ENCODE measurements at regions not wholly inside any gene's neighbourhood (a gene's known extent, or its start where the extent isn't known, plus 50 kb on each side); places are given as distances from the start of the nearest gene placed in this dataset.
"Not testable (repeated sequence)": the region's sequence is repeated elsewhere in the genome, so short reads cannot be mapped to it uniquely, and the experiment has no call there.

- DNase-seq (no peak), ATAC-seq (replicated peaks) (no peak)
- no peak overlapping the region for H3K27ac Mint-ChIP-seq
- no peaks in the 10 kb centered on the region for H3K4me1 Mint-ChIP-seq
- no peaks in the 10 kb centered on the region for H3K36me3 Mint-ChIP-seq
- no peaks in the 10 kb centered on the region for H3K27me3 Mint-ChIP-seq
- H3K9me3 Mint-ChIP-seq, result no peaks in the 10 kb centered on the region
- no peak overlapping the region for H3K4me3 Mint-ChIP-seq
These were observed 224.0 kb upstream of the HHIP start for GRCh38 chr4:144421839-144422565.

- Mint-ChIP-seq H3K36me3 (no peaks in the 10 kb centered on the region), H3K27ac (no peak overlapping the region), H3K9me3 (no peaks in the 10 kb centered on the region), H3K4me1 (no peaks in the 10 kb centered on the region), H3K27me3 (no peaks in the 10 kb centered on the region), H3K4me3 (no peak overlapping the region)
- DNase-seq (no peak), ATAC-seq (replicated peaks) (no peak)
These were observed 222.0 kb upstream of the HHIP start for GRCh38 chr4:144423930-144424329.

- H3K27me3 Mint-ChIP-seq; DNase-seq; H3K36me3 Mint-ChIP-seq; H3K4me3 Mint-ChIP-seq; ATAC-seq (replicated peaks); H3K27ac Mint-ChIP-seq; H3K4me1 Mint-ChIP-seq; H3K9me3 Mint-ChIP-seq: not testable (repeated sequence)
These were observed 219.9 kb upstream of the HHIP start for GRCh38 chr4:144426023-144426422.

GRCh38 chr4:144442713-144443112, 203.2 kb upstream of the HHIP start:
- no peak for DNase-seq
- Mint-ChIP-seq H3K36me3 (no peaks in the 10 kb centered on the region), H3K4me3 (no peak overlapping the region), H3K27ac (no peak overlapping the region), H3K27me3 (peaks cover 0 to 5% of the 10 kb centered on the region in 2 donors), H3K9me3 (peaks cover 3 to 9% of the 10 kb centered on the region in 2 donors), H3K4me1 (no peaks in the 10 kb centered on the region)
- ATAC-seq (replicated peaks), result no peak

- no peak for DNase-seq
- Mint-ChIP-seq H3K4me3 (no peak overlapping the region), H3K4me1 (no peaks in the 10 kb centered on the region), H3K36me3 (no peaks in the 10 kb centered on the region), H3K9me3 (peaks cover 2 to 4% of the 10 kb centered on the region in 2 donors), H3K27me3 (peaks cover 0 to 4% of the 10 kb centered on the region in 2 donors), H3K27ac (no peak overlapping the region)
- no peak for ATAC-seq (replicated peaks)
These were observed 196.3 kb upstream of the HHIP start for GRCh38 chr4:144449611-144450010.

GRCh38 chr4:144450526-144450925, 195.4 kb upstream of the HHIP start:
- peaks cover 0 to 4% of the 10 kb centered on the region in 2 donors for H3K27me3 Mint-ChIP-seq
- DNase-seq, result no peak
- no peak overlapping the region for H3K4me3 Mint-ChIP-seq
- H3K4me1 Mint-ChIP-seq, result no peaks in the 10 kb centered on the region
- H3K9me3 Mint-ChIP-seq, result peaks cover 2 to 4% of the 10 kb centered on the region in 2 donors
- H3K27ac Mint-ChIP-seq, result no peak overlapping the region
- ATAC-seq (replicated peaks), result no peak
- H3K36me3 Mint-ChIP-seq, result no peaks in the 10 kb centered on the region

GRCh38 chr4:144451766-144452450, 194.0 kb upstream of the HHIP start:
- Mint-ChIP-seq H3K4me1 (no peaks in the 10 kb centered on the region), H3K27ac (no peak overlapping the region)
- DNase-seq, result no peak

GRCh38 chr4:144456196-144456595, 189.8 kb upstream of the HHIP start:
- peaks cover 0 to 7% of the 10 kb centered on the region in 2 donors for H3K27me3 Mint-ChIP-seq
- ATAC-seq (replicated peaks) (no peak), DNase-seq (no peak)
- H3K4me3 Mint-ChIP-seq, result no peak overlapping the region
- no peaks in the 10 kb centered on the region for H3K4me1 Mint-ChIP-seq
- H3K27ac Mint-ChIP-seq, result no peak overlapping the region
- H3K9me3 Mint-ChIP-seq, result no peaks in the 10 kb centered on the region
- H3K36me3 Mint-ChIP-seq, result no peaks in the 10 kb centered on the region

More at GRCh38 chr4:144451766-144452450, 194.0 kb upstream of the HHIP start:
- ATAC-seq (replicated peaks), result no peak
- Mint-ChIP-seq H3K36me3 (no peaks in the 10 kb centered on the region), H3K4me3 (no peak overlapping the region), H3K9me3 (peaks cover 0 to 2% of the 10 kb centered on the region in 2 donors), H3K27me3 (peaks cover 0 to 4% of the 10 kb centered on the region in 2 donors)

GRCh38 chr4:144461906-144462305, 184.1 kb upstream of the HHIP start:
- no peak overlapping the region for H3K4me3 Mint-ChIP-seq
- no peak for ATAC-seq (replicated peaks)

GRCh38 chr4:144463236-144463635, 182.7 kb upstream of the HHIP start:
- Mint-ChIP-seq H3K27ac (no peak overlapping the region), H3K36me3 (no peaks in the 10 kb centered on the region), H3K4me1 (no peaks in the 10 kb centered on the region), H3K4me3 (no peak overlapping the region), H3K9me3 (peaks cover 0 to 2% of the 10 kb centered on the region in 2 donors), H3K27me3 (peaks cover 0 to 3% of the 10 kb centered on the region in 2 donors)
- no peak for ATAC-seq (replicated peaks)
- DNase-seq, result no peak

More at GRCh38 chr4:144461906-144462305, 184.1 kb upstream of the HHIP start:
- Mint-ChIP-seq H3K36me3 (no peaks in the 10 kb centered on the region), H3K9me3 (no peaks in the 10 kb centered on the region), H3K27me3 (peaks cover 0 to 7% of the 10 kb centered on the region in 2 donors), H3K27ac (no peak overlapping the region), H3K4me1 (no peaks in the 10 kb centered on the region)
- no peak for DNase-seq

- H3K4me3 Mint-ChIP-seq, result no peak overlapping the region
- ATAC-seq (replicated peaks), result no peak
These were observed 182.1 kb upstream of the HHIP start for GRCh38 chr4:144463896-144464295.

GRCh38 chr4:144465546-144465945, 180.4 kb upstream of the HHIP start:
- Mint-ChIP-seq H3K27ac (no peak overlapping the region), H3K36me3 (no peaks in the 10 kb centered on the region), H3K4me3 (no peak overlapping the region), H3K27me3 (no peaks in the 10 kb centered on the region), H3K9me3 (peaks cover 0 to 2% of the 10 kb centered on the region in 2 donors), H3K4me1 (no peaks in the 10 kb centered on the region)
- ATAC-seq (replicated peaks), result no peak
- no peak for DNase-seq

More at GRCh38 chr4:144463896-144464295, 182.1 kb upstream of the HHIP start:
- no peak overlapping the region for H3K27ac Mint-ChIP-seq
- H3K36me3 Mint-ChIP-seq, result no peaks in the 10 kb centered on the region
- H3K4me1 Mint-ChIP-seq, result no peaks in the 10 kb centered on the region
- peaks cover 0 to 2% of the 10 kb centered on the region in 2 donors for H3K9me3 Mint-ChIP-seq
- H3K27me3 Mint-ChIP-seq, result no peaks in the 10 kb centered on the region
- DNase-seq, result no peak

- H3K27me3 Mint-ChIP-seq, result peaks cover 0 to 6% of the 10 kb centered on the region in 2 donors
- H3K27ac Mint-ChIP-seq, result no peak overlapping the region
- H3K4me1 Mint-ChIP-seq, result no peaks in the 10 kb centered on the region
- no peak for ATAC-seq (replicated peaks)
- no peak for DNase-seq
- H3K36me3 Mint-ChIP-seq, result no peaks in the 10 kb centered on the region
- H3K4me3 Mint-ChIP-seq, result no peak overlapping the region
- peaks cover 4 to 5% of the 10 kb centered on the region in 2 donors for H3K9me3 Mint-ChIP-seq
These were observed 165.9 kb upstream of the HHIP start for GRCh38 chr4:144480068-144480467.

GRCh38 chr4:144489831-144490230, 156.1 kb upstream of the HHIP start:
- no peak for ATAC-seq (replicated peaks)

GRCh38 chr4:144494280-144494679, 151.7 kb upstream of the HHIP start:
- H3K4me3 Mint-ChIP-seq, result no peak overlapping the region
- DNase-seq (no peak), ATAC-seq (replicated peaks) (no peak)
- H3K36me3 Mint-ChIP-seq, result no peaks in the 10 kb centered on the region
- no peaks in the 10 kb centered on the region for H3K27me3 Mint-ChIP-seq
- H3K9me3 Mint-ChIP-seq, result no peaks in the 10 kb centered on the region
- H3K4me1 Mint-ChIP-seq, result no peaks in the 10 kb centered on the region
- H3K27ac Mint-ChIP-seq, result no peak overlapping the region

More at GRCh38 chr4:144489831-144490230, 156.1 kb upstream of the HHIP start:
- Mint-ChIP-seq H3K36me3 (no peaks in the 10 kb centered on the region), H3K9me3 (peaks cover 4 to 5% of the 10 kb centered on the region in 2 donors), H3K4me1 (no peaks in the 10 kb centered on the region), H3K4me3 (no peak overlapping the region), H3K27ac (no peak overlapping the region), H3K27me3 (peaks cover 0 to 3% of the 10 kb centered on the region in 2 donors)
- DNase-seq, result no peak
